IPS-18a (cell line): ENCODE measurements at regions not wholly inside any gene's neighbourhood (a gene's known extent, or its start where the extent isn't known, plus 50 kb on each side); places are given as distances from the start of the nearest gene placed in this dataset.
"Not testable (repeated sequence)": the region's sequence is repeated elsewhere in the genome, so short reads cannot be mapped to it uniquely, and the experiment has no call there.

Source experiments
- H3K27ac ChIP-seq: one replicate; pipeline ENCODE4 v1.5.1; 2013; ENCODE audit warnings: low read length
- H3K27me3 ChIP-seq: one replicate; pipeline ENCODE4 v1.6.1; 2013; ENCODE audit warnings: mild to moderate bottlenecking, low read length; ENCODE audit not compliant: control insufficient read depth, insufficient read depth
- H3K36me3 ChIP-seq: one replicate; pipeline ENCODE4 v1.6.1; 2013; ENCODE audit warnings: low read depth, low read length; ENCODE audit not compliant: control insufficient read depth
- H3K4me1 ChIP-seq: one replicate; pipeline ENCODE4 v1.6.1; 2013; ENCODE audit warnings: low read depth, low read length; ENCODE audit not compliant: control insufficient read depth
- H3K4me3 ChIP-seq: one replicate; pipeline ENCODE4 v1.5.1; 2013; ENCODE audit warnings: low read length
- H3K9ac ChIP-seq: one replicate; pipeline ENCODE4 v1.6.1; 2013; ENCODE audit warnings: mild to moderate bottlenecking, low read length, moderate library complexity
- H3K9me3 ChIP-seq: one replicate; pipeline ENCODE4 v1.6.1; 2013; ENCODE audit warnings: low read depth, low read length; ENCODE audit not compliant: control insufficient read depth

- Histone ChIP-seq H3K36me3 (no peaks in the 10 kb centered on the region), H3K27me3 (no peaks in the 10 kb centered on the region), H3K27ac (no peak overlapping the region), H3K9ac (no peak overlapping the region), H3K9me3 (no peaks in the 10 kb centered on the region), H3K4me1 (no peaks in the 10 kb centered on the region), H3K4me3 (no peak overlapping the region)
Measured at GRCh38 chr4:91840359-91840758, 463.4 kb upstream of the GRID2 start.

- Histone ChIP-seq H3K36me3 (no peaks in the 10 kb centered on the region), H3K9ac (no peak overlapping the region), H3K9me3 (no peaks in the 10 kb centered on the region), H3K27ac (no peak overlapping the region), H3K4me1 (no peaks in the 10 kb centered on the region), H3K27me3 (no peaks in the 10 kb centered on the region), H3K4me3 (no peak overlapping the region)
Measured at GRCh38 chr4:91846233-91846632, 457.5 kb upstream of the GRID2 start.

GRCh38 chr4:91851456-91851855, 452.3 kb upstream of the GRID2 start:
- Histone ChIP-seq H3K36me3 (no peaks in the 10 kb centered on the region), H3K27me3 (no peaks in the 10 kb centered on the region), H3K4me1 (no peaks in the 10 kb centered on the region), H3K9ac (no peak overlapping the region), H3K27ac (no peak overlapping the region), H3K9me3 (no peaks in the 10 kb centered on the region), H3K4me3 (no peak overlapping the region)

GRCh38 chr4:91887926-91888325, 415.8 kb upstream of the GRID2 start:
- H3K9me3 ChIP-seq: no peaks in the 10 kb centered on the region
- H3K4me1 ChIP-seq: no peaks in the 10 kb centered on the region
- no peak overlapping the region for H3K27ac ChIP-seq
- H3K9ac ChIP-seq: no peak overlapping the region
- no peaks in the 10 kb centered on the region for H3K27me3 ChIP-seq
- no peaks in the 10 kb centered on the region for H3K36me3 ChIP-seq
- no peak overlapping the region for H3K4me3 ChIP-seq

GRCh38 chr4:91891217-91891616, 412.5 kb upstream of the GRID2 start:
- H3K9ac ChIP-seq: not testable (repeated sequence)

GRCh38 chr4:91894006-91894405, 409.8 kb upstream of the GRID2 start:
- Histone ChIP-seq H3K4me3 (no peak overlapping the region), H3K27me3 (no peaks in the 10 kb centered on the region), H3K27ac (no peak overlapping the region)

More at GRCh38 chr4:91891217-91891616, 412.5 kb upstream of the GRID2 start:
- H3K27ac ChIP-seq, H3K9me3 ChIP-seq, H3K4me1 ChIP-seq, H3K4me3 ChIP-seq, H3K36me3 ChIP-seq, H3K27me3 ChIP-seq: not testable (repeated sequence)

GRCh38 chr4:91904556-91904955, 399.2 kb upstream of the GRID2 start:
- no peaks in the 10 kb centered on the region for H3K9me3 ChIP-seq
- peak overlapping the region; percentile 49 for H3K27ac ChIP-seq
- H3K9ac ChIP-seq: no peak overlapping the region
- H3K4me3 ChIP-seq: peak overlapping the region; percentile 36
- H3K4me1 ChIP-seq: peaks cover 20% of the 10 kb centered on the region
- no peaks in the 10 kb centered on the region for H3K36me3 ChIP-seq
- no peaks in the 10 kb centered on the region for H3K27me3 ChIP-seq

More at GRCh38 chr4:91894006-91894405, 409.8 kb upstream of the GRID2 start:
- Histone ChIP-seq H3K36me3 (no peaks in the 10 kb centered on the region), H3K9me3 (no peaks in the 10 kb centered on the region), H3K9ac (no peak overlapping the region), H3K4me1 (no peaks in the 10 kb centered on the region)

GRCh38 chr4:91909963-91910362, 393.8 kb upstream of the GRID2 start:
- Histone ChIP-seq H3K27ac (no peak overlapping the region), H3K27me3 (no peaks in the 10 kb centered on the region), H3K9ac (no peak overlapping the region)

GRCh38 chr4:91914176-91914804, 389.5 kb upstream of the GRID2 start:
- Histone ChIP-seq H3K4me1 (no peaks in the 10 kb centered on the region), H3K4me3 (no peak overlapping the region), H3K9ac (no peak overlapping the region), H3K36me3 (no peaks in the 10 kb centered on the region), H3K9me3 (no peaks in the 10 kb centered on the region), H3K27ac (no peak overlapping the region), H3K27me3 (no peaks in the 10 kb centered on the region)

More at GRCh38 chr4:91909963-91910362, 393.8 kb upstream of the GRID2 start:
- Histone ChIP-seq H3K4me3 (no peak overlapping the region), H3K4me1 (peaks cover 5% of the 10 kb centered on the region), H3K9me3 (no peaks in the 10 kb centered on the region), H3K36me3 (no peaks in the 10 kb centered on the region)

- H3K27ac ChIP-seq: no peak overlapping the region
- H3K4me3 ChIP-seq: no peak overlapping the region
- no peaks in the 10 kb centered on the region for H3K9me3 ChIP-seq
- no peaks in the 10 kb centered on the region for H3K36me3 ChIP-seq
- H3K9ac ChIP-seq: no peak overlapping the region
- H3K4me1 ChIP-seq: no peaks in the 10 kb centered on the region
- H3K27me3 ChIP-seq: no peaks in the 10 kb centered on the region
Measured at GRCh38 chr4:91916219-91916618, 387.5 kb upstream of the GRID2 start.

- H3K27ac ChIP-seq: no peak overlapping the region
- H3K9me3 ChIP-seq: no peaks in the 10 kb centered on the region
- H3K4me3 ChIP-seq: no peak overlapping the region
- no peaks in the 10 kb centered on the region for H3K27me3 ChIP-seq
- no peaks in the 10 kb centered on the region for H3K4me1 ChIP-seq
- no peaks in the 10 kb centered on the region for H3K36me3 ChIP-seq
- no peak overlapping the region for H3K9ac ChIP-seq
Measured at GRCh38 chr4:91924625-91925024, 379.1 kb upstream of the GRID2 start.

GRCh38 chr4:91935217-91935616, 368.5 kb upstream of the GRID2 start:
- Histone ChIP-seq H3K4me3 (no peak overlapping the region), H3K9ac (no peak overlapping the region), H3K27me3 (peaks cover 60% of the 10 kb centered on the region), H3K27ac (no peak overlapping the region), H3K4me1 (peaks cover 27% of the 10 kb centered on the region), H3K9me3 (no peaks in the 10 kb centered on the region), H3K36me3 (no peaks in the 10 kb centered on the region)
